LHCN-M2 (cell line): ENCODE measurements at regions not wholly inside any gene's neighbourhood (a gene's known extent, or its start where the extent isn't known, plus 50 kb on each side); places are given as distances from the start of the nearest gene placed in this dataset.

Source experiments
- DNase-seq: peaks from one replicate; pipeline ENCODE4 v3.0.0-alpha.2; 2012; ENCODE audit warnings: low read depth

DNA sequence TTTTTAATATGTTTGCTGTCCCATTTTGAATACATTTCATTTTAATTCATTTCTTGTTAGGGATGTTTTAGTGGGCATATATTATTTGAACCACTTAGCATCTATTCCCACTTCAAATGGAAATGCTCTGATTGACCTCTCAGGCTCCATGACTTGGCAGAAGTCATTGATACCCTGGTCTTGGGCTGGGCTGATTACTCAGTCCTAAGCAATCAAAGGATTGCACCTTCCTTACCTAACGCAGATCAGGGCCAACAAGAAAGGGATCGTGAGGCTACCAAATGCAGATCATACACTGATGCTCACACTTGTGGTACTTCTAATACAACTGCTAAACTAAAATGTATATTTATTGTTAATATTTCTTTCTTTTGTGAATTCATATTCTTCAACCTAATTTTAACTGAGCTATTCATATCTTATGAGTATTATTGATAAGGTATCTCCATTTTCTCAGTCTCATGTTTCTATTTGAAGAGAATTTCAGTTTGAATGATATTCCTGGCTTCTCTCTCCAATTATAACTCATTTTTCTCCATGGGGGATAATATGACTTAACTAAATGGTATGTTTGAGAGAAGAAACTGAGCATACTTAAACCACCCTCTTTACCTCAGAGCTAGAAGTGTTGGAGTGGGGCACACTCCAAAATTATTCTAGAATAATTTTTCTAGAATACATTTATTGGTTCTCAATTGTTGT, 615.5 kb upstream of the ADAMTS5 start:
- DNase-seq: no peak

DNA sequence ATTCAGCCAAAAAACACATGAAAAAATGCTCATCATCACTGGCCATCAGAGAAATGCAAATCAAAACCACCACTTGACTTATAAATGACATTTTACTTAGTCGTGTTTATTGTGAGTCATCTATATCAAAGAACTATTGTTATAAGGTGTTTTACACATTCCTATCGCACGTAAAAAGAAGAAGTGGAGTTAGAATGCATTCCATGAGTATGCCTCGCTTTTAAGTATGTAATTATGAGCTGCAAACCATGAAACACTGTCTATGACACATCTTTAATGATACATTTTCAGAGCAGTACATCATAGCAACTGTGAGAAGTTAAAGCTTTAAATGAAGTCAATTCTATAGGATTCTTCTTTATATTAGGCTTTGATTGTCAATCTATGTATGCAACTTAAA, 614.3 kb upstream of the ADAMTS5 start:
- DNase-seq: peak; percentile 61

DNA sequence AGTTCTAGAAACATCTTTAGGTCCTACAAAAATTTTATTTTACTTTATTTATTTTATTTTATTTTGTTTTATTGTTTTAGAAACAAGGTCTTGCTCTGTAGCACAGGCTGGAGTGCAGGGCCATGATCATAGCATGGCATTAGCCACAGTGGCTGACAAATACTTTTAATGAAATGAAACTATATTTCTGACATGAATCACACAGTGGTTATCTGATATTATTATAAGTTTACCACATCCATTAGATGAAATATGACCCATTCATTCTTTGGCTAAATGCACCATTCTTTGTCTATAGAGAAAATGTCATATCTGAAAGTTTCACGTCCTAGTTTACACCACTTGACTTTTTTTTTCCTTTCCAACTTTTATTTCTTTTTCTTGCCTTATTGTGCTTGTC, 613.4 kb upstream of the ADAMTS5 start:
- DNase-seq: peak; percentile 86

DNA sequence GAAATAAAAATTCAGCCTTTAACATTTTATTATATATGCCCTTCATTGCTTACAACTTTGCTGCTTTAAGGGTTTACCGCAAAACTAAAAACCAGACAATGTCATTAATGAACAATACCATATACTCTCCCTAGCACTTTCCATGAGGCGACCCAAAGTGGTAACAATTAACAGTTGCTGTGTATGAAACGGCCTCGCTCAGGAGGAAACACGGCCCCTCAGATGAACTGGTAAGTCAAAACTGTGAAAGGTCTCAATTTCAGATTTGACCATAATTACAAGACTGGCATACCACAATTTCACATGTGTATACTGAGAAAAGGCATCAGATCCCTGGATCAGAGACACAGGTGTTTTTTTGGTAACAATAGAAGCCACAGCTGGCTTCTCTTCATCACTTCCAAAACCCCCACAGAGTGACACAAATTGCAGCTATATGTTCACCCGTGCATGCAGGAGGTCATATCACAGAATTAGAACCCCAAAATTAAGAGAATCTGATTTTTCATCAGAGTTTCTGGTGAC, 611.9 kb upstream of the ADAMTS5 start:
- DNase-seq: no peak

DNA sequence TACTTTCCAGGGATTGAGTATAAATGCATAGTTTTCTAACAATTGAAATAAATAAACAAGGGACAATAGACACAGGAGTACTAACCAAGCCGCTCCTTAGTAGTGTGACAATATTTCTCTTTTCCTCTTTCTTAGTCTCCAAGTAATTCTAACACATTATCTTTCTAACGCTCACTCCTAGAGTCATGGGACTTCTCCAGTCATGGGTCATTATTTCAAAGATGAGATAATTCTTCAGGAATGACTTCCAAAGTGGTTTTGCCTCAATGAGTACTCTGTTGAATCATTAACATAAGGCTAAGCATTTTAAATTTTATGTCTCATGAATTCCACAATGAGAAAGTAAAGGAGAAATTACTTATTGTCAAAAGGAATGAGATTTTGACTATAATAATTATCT, 605.8 kb upstream of the ADAMTS5 start:
- peak; percentile 95 for DNase-seq

DNA sequence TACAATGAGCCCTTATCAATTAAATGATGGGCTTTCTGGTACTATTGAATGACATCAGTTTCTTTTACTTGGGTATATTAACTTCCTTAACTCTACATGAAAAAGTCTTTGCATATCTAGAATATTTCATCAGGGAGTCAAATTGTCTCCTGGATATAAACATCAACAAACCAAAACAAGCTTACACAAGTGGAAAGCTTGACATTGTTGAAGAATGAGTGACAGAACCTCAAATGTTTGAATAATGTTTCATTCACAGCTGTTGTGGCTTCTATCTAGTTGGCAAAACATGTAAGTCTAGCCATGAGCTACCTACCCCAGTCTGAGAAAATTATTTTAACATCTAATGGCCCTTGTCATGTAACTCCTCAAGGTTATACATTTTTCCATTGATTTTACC, 604.8 kb upstream of the ADAMTS5 start:
- DNase-seq: peak; percentile 99

DNA sequence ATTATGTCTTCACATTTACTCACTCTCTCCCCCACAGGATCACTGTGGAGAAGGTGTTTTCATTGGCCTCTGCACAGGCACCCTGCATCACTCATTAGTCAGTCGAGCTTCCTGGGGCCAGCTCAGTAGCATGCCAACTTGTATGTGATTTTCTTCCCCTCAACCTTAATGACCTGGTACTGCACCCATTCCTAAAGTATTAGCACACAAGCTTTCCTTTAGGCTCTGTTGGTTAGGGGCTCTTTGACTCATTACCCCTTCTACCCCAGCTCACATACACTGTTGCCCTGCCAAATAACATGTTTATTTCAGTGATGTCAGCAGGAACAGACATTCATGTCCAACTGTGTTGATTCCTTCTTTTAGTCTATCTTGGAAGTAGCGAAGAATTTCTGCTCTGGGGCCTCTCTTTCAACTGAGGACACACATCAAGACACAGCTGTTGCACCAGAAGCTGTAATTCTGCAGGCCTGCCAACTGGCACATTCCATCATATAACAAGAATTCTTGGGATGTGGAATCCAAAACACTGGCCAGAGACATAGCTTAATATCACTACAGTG, 603.5 kb upstream of the ADAMTS5 start:
- DNase-seq: peak; percentile 99

DNA sequence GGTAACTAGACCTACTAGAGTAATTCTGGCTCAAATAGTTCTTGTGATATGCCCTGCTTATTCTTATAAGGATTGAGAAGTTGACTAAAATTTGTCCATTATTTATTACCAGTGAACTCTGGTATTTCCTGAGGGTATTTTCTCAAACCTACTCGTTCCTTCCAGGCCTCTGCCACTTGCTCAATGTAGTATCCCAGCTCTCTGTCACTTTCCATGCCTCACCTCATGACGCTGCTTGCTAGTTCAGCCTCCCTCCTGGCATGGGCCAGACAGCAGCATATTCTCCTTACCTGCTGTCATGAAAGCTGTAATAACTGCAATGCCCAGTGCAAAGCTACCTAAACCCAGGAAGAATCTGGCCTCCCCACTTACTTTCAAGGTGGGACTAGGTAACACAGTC, 602.9 kb upstream of the ADAMTS5 start:
- DNase-seq: no peak

DNA sequence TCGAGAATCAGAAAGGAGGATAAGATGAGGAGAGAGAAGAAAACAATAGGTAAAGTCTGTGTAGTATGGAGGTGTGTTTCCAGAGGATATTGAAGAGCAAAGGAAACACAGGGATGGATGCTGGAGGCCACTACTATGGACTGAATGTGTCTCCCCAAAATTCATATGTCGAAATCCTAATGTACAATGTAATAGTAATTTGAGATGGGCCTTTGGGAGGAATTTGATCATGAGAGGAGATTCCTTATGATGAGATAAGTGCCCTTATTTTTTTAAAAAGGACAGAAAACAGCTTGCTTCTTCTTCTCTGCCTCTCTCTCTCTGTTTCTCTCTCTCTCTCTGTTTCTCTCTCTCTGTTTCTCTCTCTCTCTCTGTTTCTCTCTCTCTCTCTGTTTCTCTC, 602.2 kb upstream of the ADAMTS5 start:
- peak; percentile 64 for DNase-seq

DNA sequence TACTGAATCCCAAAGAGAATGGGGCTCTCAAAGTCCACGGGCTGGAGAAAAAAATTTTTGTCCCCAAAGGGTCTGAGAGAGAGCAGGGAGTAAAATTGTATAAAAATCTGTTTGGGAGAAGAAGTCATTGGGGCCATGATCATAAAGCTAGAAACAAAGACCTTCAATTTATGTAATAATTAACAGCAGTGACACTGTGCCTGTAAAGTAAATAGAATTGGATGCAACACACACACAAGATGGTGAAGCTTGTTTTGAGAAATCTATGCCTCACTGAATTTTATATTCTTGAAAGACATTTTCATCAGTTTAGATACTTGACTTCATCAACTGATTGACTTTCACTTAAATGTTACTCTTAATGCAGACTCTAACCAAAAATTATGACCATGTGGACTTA, 600.5 kb upstream of the ADAMTS5 start:
- DNase-seq: no peak

DNA sequence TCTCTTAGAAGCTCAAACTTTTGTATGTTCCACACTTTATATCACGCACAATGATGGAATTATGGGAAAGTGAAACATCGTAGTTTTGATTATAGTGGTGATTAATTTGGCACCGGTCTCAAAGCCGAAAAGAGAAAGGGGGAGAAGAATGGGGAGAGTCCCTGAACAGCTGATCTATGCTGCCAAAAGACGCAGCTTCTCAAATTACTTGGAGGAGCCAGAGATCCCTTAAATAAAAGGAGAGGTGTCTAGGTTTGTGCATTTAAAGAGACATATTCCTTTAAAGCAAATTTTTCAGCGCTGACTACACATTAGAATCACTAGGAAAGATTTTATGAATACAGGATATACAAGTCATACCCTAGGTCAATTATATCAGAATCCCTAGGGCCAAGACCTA, 599.6 kb upstream of the ADAMTS5 start:
- DNase-seq: no peak

DNA sequence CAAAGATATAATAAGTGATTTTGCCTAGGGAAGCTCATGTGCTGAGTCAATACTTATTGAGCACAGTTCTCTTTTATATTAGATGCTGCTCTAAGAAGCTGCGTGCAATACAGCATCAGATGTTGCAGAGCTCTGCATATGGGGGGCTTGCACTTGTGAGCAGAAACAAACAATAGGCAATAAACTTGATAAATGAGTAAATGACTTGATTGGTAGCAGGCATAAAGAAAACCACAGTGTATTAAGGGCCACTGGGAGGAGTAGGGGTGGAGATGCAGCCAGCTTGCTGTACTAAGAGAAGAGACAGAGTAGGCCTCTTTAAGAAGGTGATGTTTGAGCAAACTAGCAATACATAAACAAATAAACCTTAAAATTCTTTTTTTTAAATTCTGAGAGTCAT, 598.5 kb upstream of the ADAMTS5 start:
- DNase-seq: no peak

DNA sequence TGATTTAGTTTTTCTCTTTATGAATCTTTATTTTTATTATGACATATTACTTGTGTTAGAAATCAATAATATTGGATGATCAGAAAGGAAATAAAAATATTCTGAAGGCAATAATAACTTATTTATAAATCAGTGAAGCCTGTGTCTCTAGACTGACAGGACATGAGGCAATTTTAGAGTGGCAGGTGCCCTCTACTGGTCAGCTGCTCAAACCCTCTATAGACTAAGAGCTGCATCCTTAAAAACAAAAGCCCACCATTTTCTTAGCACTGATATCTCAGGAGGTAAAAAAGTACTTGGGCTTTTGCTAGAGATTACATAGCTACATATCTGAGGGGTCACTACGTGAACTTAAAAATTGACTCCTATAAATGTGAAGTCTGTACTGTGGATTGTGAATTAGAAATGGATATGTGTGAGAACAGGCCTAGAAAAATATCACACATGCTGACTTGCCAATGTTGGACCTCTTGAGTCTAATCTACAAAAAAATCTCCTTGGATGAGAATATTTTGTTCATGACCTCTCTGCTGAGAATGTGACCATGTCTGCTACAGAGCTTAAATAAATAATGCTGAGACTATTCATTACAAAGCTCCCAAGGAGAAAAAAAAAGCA, 597.9 kb upstream of the ADAMTS5 start:
- DNase-seq: peak; percentile 82

DNA sequence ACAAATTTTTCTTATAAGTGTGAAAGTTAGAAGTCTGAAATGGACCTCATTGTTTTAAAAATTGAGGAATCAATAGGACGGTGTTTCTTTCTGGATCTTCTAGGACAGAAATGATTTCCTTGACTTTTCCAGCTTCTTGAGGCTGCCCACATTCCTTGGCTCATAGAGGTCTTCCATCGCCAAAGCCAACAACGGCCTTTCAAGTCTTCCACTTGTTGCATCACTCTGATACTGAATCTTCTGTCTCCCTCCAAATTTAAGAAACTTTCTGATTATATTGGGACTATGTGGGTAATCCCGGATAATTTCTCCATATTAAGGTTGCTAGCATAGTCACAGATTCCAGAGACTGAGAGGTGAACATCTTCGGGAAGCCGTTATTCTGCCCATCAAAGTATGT, 595.4 kb upstream of the ADAMTS5 start:
- no peak for DNase-seq

DNA sequence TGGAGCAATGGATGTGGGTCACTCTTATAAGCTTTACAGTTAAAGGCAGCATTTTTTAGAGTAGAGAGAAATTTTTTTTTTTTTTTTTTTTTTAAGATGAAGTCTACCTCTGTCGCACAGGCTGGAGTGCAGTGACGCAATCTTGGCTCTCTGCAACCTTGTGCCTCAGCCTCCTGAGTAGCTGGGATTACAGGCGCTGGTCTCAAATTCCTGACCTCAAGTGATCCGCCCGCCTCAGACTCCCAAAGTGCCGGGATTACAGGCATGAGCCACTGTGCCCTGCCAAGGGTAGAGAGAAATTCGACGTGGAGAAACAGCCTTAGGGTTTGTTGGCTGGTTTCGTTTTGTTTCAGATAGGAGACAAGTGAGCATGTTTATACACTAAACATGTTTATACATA, 594.2 kb upstream of the ADAMTS5 start:
- DNase-seq: no peak

DNA sequence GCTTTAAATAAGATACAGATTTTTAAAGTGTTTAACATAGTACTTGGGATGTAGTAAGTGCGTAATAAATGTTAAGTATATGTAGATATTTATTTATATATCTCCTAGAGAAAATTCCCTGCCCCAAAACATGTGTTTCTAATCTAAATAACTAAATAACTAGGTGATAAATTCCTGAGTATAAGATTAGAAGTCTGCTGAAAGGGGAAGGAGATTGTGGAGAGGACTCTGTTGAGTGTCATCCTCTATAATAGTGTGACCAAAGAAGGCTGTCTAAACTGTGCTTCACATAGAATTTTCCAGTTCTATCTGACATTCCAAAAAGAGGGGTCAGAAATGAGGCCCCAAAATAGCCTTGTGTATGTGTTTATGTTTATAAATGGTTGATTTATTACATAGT, 590.5 kb upstream of the ADAMTS5 start:
- DNase-seq: no peak

DNA sequence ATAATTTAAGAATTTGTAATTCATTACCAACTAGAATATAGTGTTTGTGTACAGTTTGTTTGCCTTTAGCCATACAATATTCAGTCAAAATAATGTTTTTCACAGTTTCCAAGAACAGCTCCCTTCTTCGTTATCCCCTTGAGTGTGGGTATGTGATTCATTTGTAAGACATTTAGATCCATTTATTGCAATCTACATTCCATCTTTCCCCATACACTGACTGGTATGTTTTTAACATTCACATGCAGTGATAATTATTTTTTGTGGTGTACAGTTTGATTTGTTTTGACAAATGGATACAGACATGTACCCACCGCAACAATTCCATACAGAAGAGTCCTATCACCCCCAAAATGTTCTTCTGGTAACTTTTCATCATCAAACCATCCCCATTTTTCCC, 589.1 kb upstream of the ADAMTS5 start:
- peak; percentile 79 for DNase-seq

DNA sequence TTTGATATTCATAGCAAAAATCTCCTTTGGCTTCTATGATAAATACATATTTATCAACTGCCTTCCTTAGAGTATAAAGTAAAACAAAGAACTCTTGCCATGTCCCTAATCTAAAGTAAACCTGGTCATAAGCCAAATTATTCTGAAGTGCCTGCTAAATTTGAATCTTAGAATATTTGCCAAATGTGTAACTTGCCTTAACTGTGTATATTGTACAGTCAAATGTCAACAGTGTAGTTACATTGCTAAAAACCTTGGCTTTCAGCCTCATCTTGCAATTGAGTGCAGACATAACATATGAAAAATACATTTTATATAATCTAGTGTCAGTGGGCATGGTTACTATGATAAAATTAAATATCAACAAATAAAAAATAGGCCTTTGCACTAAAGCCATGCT, 583.4 kb upstream of the ADAMTS5 start:
- no peak for DNase-seq

DNA sequence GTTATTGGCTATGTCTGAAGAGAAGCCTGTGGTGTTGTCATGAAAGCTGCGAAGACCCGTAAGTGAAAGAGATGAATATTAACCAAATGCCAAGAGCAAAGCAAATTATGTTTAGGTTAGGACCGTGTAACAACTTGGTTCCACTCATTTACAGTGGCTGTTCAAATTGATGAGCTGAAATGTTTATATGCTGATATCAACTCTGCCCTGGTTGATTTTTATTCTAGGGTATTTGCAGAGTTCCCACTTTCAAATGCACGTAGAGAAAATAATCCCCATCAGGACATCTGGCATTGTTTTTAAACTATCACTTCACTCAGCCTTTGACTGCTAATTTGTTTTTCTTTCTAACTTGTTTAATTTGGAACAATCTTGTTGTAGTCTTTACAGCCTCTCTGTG, 581.6 kb upstream of the ADAMTS5 start:
- DNase-seq: no peak

DNA sequence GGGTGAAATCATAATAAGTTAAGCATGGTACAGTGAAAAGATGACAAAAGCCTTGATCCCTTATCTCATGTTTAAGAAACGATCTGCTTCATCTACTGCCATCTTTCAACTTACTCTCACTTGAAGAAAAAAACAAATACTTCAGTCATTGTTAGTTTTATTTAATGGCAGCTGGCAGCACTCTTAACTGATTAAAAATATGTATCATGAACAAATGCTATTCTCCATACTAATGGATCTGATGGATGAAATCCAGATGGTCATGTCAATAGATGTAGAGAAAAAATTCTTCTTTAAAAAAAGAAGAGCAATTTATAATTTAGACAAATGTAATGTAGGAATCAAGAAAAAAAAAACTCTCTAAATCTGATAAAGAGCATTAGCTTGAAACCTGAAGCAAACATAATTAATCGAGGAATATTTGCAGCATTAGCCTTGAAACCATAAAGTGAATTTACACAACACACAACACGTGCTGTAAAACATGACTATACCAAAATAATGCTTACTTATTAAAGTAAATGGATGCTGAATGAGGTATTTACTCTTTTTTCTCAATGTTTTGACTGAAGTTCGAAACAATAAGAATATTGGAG, 579.0 kb upstream of the ADAMTS5 start:
- no peak for DNase-seq

DNA sequence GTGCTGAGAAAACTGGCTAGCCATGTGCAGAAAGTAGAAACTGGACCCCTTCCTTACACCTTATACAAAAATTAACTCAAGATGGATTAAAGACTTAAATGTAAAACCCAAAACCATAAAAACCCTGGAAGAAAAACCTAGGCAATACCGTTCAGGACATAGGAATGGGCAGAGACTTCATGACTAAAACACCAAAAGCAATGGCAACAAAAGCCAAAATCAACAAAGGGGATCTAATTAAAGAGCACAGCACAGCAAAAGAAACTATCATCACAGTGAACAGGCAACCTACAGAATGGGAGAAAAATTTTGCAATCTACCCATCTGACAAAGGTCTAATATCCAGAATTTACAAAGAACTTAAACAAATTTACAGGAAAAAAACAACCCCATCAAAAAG, 575.2 kb upstream of the ADAMTS5 start:
- peak; percentile 18 for DNase-seq

DNA sequence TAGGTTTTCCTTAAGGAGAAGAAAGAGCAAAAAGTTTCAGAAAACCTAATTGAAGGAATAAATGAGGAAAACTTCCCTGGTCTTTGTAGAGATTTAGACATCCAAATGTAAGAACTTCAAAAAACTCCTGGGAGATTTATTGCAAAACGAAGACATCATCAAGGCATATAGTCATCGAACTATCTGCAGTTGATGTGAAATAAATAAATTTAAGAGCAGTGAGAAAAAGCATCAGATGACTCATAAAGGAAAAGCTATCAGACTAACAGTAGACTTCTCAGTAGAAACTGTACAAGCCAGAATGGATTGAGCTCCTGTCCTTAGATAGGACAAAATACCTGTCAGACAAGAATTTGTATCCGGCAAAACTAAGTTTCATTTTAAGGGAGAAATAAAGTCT, 569.4 kb upstream of the ADAMTS5 start:
- DNase-seq: peak; percentile 52

DNA sequence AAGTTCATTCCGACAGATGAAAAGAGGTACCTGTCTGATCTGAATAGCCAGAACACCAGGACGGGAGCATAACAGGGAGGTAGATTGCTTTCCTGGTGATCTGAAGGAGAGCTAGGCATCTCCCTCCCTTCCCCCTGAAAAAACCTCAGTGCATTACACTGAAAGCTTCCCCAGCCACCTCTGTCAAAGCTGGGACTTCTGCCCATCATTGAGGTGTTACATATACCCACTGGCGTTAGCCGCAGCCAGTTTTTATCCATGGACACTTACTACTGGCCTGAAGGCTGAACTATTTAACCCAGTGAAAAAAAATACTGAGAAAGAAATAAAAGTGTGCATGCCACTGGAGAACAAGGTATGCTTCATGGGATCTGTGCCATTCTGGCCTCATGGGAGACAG, 568.3 kb upstream of the ADAMTS5 start:
- DNase-seq: no peak
